HK-2 (cell line): ENCODE measurements at regions not wholly inside any gene's neighbourhood (a gene's known extent, or its start where the extent isn't known, plus 50 kb on each side); places are given as distances from the start of the nearest gene placed in this dataset.
"Not testable (repeated sequence)": the region's sequence is repeated elsewhere in the genome, so short reads cannot be mapped to it uniquely, and the experiment has no call there.

Experiments
- DNase-seq: peaks from one replicate; pipeline ENCODE4 v3.0.0-alpha.2; 2018; ENCODE audit not compliant: unreplicated experiment

DNA sequence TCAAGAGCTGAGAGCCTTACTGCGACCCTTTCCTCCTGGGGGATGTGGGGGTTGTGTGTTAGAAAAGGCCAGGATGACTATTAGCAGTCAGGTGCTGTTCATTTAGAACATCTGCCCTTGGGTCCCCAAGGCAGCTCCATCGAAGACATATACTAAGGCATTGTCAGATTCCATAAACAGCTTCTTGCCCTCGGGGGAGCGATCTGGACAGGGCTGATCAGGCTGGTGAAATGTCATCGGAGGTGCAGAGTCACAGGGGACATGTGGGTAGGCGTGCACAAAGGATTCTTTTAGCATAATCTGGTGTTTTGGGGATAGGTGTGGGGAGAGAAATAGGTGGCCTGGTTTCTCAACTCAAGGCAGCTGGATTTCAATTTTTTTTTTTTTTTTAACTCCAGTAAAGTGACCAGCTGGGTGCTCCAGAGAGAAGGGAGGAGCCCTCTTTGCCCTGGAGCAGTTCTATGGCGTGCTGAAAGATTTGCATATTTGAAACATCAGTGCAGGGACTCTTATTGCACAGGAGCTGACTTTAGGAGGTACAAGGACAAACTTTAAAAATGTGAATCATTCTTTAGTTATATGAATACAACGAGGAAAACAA, 160.1 kb downstream of the SUDS3 start:
- DNase-seq: no peak

- DNase-seq: no peak
Observed at GRCh38 chr12:118537481-118537917, 161.1 kb downstream of the SUDS3 start.

DNA sequence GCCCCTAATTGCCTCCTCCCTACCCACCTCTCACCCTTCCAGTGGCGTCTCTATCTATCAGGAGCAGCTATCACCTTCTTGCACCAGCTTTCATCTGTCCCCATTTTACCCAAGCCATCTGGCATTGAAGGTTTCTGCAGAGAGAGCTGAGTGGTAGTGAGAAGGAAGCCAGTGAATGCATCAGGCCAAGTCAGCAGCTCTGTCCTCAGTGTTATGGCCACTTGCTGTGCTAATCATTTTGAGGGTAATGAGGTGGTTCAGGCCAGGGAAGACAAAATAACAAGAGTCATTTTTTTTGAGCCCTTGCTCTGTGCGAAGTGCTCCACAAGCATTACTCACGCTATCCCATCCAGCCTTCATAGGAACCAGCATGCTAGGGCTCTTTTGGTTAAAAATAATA, 164.7 kb downstream of the SUDS3 start:
- no peak for DNase-seq

GRCh38 chr12:118541934-118542333, 165.6 kb downstream of the SUDS3 start:
- DNase-seq: no peak

GRCh38 chr12:118543651-118544050, 167.3 kb downstream of the SUDS3 start:
- no peak for DNase-seq

GRCh38 chr12:118544569-118544968, 168.2 kb downstream of the SUDS3 start:
- DNase-seq: peak; percentile 19

GRCh38 chr12:118547606-118548005, 171.3 kb downstream of the SUDS3 start:
- not testable (repeated sequence) for DNase-seq

DNA sequence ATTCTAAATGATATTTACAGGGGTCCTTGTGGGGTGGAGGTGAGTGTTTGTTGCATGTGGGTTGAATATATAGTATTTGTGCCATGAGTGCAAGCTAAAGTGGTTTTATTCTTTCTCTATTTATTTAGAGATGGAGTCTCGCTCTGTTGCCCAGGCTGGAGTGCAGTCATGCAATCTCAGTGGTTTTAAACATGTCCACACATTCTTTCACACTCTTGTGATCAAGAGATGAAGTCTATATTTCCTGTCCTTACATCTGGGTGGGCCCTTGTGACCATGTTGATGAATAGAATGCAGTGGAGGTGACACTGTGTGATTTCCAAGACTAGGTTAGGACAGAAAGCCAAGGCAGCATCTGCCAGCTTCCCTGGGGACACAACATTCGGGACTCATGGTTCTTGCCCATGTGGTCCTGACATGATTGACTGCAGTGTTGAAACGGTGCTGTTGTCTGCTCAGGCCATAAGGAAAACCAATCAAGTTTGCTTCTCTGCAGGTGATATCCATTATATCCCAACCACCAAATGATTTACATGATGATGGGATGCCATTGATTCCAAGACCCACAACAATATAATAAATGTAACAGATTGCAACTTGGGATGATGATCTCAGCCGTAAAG, 172.6 kb downstream of the SUDS3 start:
- peak; percentile 3 for DNase-seq

DNA sequence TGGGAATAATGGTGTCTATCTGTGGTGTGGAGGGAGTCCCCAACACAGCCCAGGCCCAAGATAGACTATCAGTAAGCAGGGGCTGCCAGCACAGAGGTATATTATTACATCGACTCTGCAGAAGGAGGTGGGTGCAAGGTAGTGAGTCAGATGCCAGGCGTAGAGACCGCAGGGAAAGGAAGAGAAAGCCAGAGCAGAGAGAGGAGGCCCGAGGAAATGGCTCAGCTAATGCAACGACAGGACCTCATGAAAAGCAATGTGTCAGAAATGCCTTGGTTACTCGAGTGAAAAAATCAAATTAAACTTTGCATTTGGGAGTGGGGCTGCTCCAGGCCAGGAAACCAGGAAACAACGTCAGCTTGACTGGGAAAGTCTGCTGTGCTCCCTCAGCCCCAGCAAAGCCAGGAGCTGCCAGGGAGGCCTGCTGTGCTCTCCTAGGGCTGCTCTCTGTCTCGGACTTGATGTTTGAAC, 173.2 kb downstream of the SUDS3 start:
- peak; percentile 58 for DNase-seq

GRCh38 chr12:118553856-118554504, 177.6 kb downstream of the SUDS3 start:
- DNase-seq: no peak

- DNase-seq: no peak
Observed at GRCh38 chr12:118558941-118559340, 182.6 kb downstream of the SUDS3 start.

GRCh38 chr12:118560733-118561132, 184.4 kb downstream of the SUDS3 start:
- no peak for DNase-seq

DNA sequence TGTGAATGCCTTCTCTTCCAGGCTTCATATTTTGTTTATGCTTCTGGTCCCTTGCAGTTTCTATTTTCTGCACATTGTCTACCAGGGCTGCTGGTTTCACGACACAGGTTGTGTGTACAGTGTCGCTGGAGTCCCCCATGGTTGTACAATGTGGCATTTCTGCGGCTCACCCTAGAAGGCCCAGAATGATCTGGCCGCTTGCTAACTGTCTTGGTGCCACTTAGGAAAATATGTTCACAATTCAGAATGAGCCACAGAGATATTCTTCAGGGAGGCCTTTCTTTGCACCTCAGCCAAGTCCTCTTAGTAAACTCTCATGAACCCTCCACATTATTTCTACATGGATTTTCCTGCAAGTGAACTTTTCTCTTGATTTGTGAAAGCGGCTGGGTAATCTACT, 195.4 kb downstream of the SUDS3 start:
- DNase-seq: no peak

GRCh38 chr12:118574288-118574687, 197.9 kb downstream of the SUDS3 start:
- no peak for DNase-seq

DNA sequence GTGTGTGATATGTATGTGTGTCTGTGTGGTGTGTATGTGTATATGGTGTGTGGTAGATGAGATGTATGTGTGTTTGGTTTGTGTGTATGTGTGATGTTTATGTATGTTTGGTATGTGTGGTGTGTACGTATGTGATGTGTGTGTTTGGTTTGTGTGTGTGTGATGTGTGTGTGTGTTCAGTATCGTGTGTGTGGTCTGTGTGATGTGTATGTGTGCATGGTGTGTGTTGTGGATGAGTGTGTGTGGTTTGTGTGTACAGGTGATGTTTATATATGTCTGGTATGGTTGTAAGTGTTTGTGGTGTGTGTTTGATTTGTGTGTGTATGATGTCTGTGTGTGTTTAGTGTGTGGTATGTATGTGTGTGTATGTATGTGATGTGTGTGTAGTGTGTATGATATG, 199.4 kb downstream of the SUDS3 start:
- DNase-seq: no peak

- no peak for DNase-seq
Observed at GRCh38 chr12:118581371-118581770, 205.0 kb downstream of the SUDS3 start.

GRCh38 chr12:118582863-118583262, 206.5 kb downstream of the SUDS3 start:
- DNase-seq: no peak

DNA sequence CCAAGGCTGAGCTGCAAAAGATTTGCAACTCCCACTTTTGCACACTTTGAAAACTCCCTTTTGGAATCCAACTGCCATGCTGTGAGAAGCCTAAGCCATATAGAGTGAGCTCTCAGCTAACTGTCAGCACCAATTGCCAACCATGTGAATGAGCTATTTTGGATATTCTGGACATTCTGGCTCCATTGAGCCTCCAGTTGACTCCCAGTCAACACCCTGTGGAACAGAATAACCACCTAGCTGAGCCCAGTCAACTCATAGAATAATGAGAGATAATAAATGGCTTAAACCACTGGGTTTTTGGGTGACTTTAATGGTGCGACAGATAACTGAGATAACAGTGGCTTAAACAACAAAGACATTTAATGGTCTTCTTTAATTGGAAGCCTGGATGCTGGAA, 210.1 kb downstream of the SUDS3 start:
- DNase-seq: no peak

DNA sequence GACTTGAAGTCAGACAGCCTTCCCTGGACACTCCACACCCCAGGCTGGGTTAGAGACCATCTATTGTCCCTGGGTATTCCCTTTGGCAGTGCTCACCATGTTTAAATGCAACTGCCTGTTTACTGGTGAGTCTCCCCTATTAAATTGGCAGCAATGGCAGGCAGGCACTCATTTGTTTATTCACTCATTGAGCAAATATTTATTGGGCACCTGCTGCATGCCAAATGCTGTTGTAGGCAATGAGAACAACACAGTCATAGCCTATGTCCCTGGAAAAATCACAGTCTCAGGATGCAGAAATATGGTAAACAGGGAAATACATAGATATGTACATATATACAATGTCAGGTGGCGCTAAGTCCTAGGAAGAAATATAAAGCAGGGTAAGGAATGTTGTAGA, 212.8 kb downstream of the SUDS3 start:
- no peak for DNase-seq

GRCh38 chr12:118590406-118591150, 214.2 kb downstream of the SUDS3 start:
- DNase-seq: no peak

DNA sequence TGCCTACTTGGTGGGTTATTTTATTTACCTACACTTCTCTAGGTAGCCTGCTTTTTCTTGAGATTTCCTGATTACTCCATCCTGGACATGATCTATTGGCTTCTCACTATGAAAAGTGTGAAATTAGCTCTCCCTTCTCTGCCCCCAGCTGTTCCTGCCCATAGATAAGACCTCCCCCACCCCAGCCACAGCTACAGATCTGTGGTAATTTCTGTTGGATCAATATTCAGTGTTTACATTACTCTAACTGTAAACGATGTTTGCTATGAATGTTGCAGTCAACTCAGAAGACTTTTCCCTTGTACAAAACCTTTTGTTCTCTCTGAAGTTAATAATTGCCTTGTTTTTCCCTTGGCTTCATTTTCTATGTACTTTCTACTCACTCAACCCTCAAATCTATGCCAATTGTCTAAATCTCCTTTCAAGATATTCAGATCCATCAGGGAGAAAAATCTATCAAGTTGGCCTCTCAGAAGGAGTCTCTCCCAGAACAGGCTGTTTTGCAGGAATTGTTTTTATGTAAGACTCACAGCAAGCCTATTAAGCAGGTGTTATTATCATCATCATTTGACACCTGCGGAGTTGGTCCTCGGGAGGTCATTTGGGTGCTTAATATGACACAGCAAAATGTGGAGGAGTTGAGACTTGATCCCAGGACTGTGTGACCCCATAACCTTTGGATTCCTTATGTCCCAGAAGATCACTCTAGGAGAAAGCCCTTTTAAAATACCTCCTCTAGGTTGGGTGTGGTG, 227.4 kb downstream of the SUDS3 start:
- DNase-seq: no peak

DNA sequence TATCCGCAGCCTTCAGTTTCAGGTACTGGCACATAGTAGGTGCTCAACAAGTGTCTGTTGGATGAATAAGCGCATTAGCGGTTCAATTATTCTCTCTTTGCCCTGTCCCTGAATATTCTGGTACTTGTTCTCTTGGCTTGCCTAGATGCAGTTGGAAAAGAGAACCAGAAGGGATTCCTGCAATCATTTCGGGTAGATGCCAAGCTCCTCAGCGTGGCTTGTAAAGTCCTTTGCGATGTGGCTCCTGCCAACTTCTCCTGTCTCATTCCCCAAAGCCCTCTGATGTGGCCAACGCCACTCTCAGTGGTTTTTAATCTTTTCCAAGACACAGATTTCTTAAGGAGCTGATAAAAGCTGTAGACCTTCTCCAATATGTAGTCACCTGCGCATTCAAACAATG, 230.3 kb downstream of the SUDS3 start:
- DNase-seq: no peak
